ENCODE measurements at regions not wholly inside any gene's neighbourhood (a gene's known extent, or its start where the extent isn't known, plus 50 kb on each side); places are given as distances from the start of the nearest gene placed in this dataset.

DNA sequence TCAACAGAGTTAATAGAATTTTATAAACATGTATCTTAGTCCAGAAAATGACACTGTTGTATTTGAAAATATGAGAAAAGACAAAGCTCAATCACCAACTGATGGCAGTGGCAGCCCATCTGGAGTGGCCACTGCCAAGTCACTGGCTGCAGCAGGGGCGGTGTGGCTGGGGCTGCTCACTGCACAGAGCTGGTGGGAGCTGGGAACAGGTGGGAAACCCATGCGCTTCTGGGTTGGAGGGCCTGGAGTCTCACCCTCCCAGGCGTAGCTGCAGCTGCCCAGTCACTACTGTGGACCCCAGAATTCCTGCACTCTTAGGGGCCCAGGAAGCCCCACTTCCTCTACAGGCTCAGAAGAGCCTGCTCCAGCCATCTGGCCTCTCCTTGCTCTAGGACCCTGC is 251.8 kb upstream of the NDST4 start:
- no peak overlapping the region for H3K4me3 ChIP-seq
- H3K27me3 ChIP-seq (replicated peaks; ENCODE audit: insufficient read depth) = no peaks in the 10 kb centered on the region
- H3K9me3 ChIP-seq = no peaks in the 10 kb centered on the region
- WGBS = 93% methylated on average over 3 of the region's 3 CpGs
- no peak for DNase-seq (ENCODE audit: low spot score)
- no peak overlapping the region for H3K27ac ChIP-seq
- no peaks in the 10 kb centered on the region for H3K4me1 ChIP-seq (replicated peaks)
- intact Hi-C loops (cut with DNase I) = no loop called here
- TF ChIP-seq POLR2AphosphoS5 (IDR thresholded peaks at IDR 0.05) (no peak), POLR2A (IDR thresholded peaks at IDR 0.05) (no peak)
- TF ChIP-seq, protein P1, sequence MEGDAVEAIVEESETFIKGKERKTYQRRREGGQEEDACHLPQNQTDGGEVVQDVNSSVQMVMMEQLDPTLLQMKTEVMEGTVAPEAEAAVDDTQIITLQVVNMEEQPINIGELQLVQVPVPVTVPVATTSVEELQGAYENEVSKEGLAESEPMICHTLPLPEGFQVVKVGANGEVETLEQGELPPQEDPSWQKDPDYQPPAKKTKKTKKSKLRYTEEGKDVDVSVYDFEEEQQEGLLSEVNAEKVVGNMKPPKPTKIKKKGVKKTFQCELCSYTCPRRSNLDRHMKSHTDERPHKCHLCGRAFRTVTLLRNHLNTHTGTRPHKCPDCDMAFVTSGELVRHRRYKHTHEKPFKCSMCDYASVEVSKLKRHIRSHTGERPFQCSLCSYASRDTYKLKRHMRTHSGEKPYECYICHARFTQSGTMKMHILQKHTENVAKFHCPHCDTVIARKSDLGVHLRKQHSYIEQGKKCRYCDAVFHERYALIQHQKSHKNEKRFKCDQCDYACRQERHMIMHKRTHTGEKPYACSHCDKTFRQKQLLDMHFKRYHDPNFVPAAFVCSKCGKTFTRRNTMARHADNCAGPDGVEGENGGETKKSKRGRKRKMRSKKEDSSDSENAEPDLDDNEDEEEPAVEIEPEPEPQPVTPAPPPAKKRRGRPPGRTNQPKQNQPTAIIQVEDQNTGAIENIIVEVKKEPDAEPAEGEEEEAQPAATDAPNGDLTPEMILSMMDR (IDR thresholded peaks at IDR 0.05) = no peak
- H3K36me3 ChIP-seq = no peaks in the 10 kb centered on the region

DNA sequence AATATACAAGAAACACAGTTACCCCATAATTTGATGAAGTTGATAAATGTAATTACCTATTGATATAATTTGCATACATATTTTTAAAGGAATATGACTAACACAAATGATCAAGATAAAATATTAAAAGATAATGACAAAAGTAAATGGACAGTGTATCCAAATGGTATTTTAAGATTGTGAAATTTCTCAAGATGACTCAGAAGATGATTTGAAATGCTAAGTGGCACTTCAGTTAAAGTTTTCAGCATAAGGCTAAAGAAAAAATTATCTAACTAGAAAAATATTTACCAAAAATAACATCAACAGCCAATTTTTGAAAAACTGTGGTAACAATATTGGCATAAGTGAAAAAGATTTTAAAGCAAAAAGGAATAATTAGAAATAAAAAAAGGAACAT is 248.4 kb upstream of the NDST4 start:
- DNase-seq (ENCODE audit: low spot score) = no peak
- TF ChIP-seq POLR2AphosphoS5 (IDR thresholded peaks at IDR 0.05) (no peak), POLR2A (IDR thresholded peaks at IDR 0.05) (no peak)
- TF ChIP-seq, protein P1 (IDR thresholded peaks at IDR 0.05) = no peak
- Histone ChIP-seq H3K27me3 (replicated peaks; ENCODE audit: insufficient read depth) (no peaks in the 10 kb centered on the region), H3K9me3 (no peaks in the 10 kb centered on the region), H3K27ac (no peak overlapping the region), H3K4me3 (no peak overlapping the region), H3K4me1 (replicated peaks) (no peaks in the 10 kb centered on the region), H3K36me3 (no peaks in the 10 kb centered on the region)
- intact Hi-C loops (cut with DNase I) = no loop called here

DNA sequence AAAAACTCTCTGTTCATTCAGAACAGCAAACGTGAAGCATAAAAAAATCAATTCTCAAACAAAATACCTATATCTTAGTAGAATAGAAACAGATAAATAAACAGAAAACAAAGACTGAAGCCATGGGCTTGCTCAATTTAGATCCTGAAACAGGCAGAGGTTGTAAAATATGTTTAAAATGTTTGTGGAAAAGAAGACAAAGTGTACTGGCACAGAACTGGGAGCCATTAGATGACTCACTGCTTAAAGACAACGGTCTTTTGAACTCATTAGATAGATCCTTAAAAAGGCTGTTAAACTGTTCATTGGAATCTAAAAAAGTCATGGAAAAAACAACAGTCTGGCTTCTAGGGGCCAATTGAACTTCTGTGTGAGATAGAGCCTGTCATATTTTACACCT is 247.0 kb upstream of the NDST4 start:
- no peak overlapping the region for H3K27ac ChIP-seq
- intact Hi-C loops (cut with DNase I) = no loop called here

DNA sequence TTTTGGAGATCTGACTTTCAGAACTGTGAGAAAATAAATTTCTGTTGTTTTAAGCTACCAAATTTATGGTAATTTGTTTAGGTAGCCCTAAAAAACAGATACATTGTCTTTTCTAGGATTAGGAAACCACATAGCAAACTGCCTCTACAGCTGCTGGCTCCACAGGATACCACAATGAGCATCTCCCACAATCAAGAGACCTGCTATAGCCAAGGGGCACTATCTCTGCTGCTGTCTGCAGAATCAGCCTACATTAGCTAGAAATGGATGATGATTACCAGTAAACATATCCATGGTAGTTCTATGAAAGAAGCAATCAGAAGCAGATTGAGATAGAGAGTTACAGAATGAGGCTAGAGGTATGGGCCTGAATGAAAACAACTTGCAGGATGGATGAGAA is 244.4 kb upstream of the NDST4 start:
- no peak overlapping the region for H3K4me3 ChIP-seq
- no peak for DNase-seq (ENCODE audit: low spot score)
- TF ChIP-seq POLR2AphosphoS5 (IDR thresholded peaks at IDR 0.05) (no peak), POLR2A (IDR thresholded peaks at IDR 0.05) (no peak)
- TF ChIP-seq, protein P1 (IDR thresholded peaks at IDR 0.05) = no peak
- H3K4me1 ChIP-seq (replicated peaks) = no peaks in the 10 kb centered on the region
- H3K9me3 ChIP-seq = no peaks in the 10 kb centered on the region
- no peaks in the 10 kb centered on the region for H3K27me3 ChIP-seq (replicated peaks; ENCODE audit: insufficient read depth)
- no peaks in the 10 kb centered on the region for H3K36me3 ChIP-seq
- H3K27ac ChIP-seq = no peak overlapping the region
- intact Hi-C loops (cut with DNase I) = no loop called here

More for the DNA sequence above, 247.0 kb upstream of the NDST4 start:
- Histone ChIP-seq H3K27me3 (replicated peaks; ENCODE audit: insufficient read depth) (no peaks in the 10 kb centered on the region), H3K4me1 (replicated peaks) (no peaks in the 10 kb centered on the region), H3K36me3 (no peaks in the 10 kb centered on the region), H3K4me3 (no peak overlapping the region), H3K9me3 (no peaks in the 10 kb centered on the region)
- WGBS = 8% methylated on average over 2 of the region's 2 CpGs
- DNase-seq (ENCODE audit: low spot score) = no peak
- no peak for TF ChIP-seq POLR2AphosphoS5 (IDR thresholded peaks at IDR 0.05)
- no peak for TF ChIP-seq POLR2A (IDR thresholded peaks at IDR 0.05)
- TF ChIP-seq, protein P1 (IDR thresholded peaks at IDR 0.05) = no peak

DNA sequence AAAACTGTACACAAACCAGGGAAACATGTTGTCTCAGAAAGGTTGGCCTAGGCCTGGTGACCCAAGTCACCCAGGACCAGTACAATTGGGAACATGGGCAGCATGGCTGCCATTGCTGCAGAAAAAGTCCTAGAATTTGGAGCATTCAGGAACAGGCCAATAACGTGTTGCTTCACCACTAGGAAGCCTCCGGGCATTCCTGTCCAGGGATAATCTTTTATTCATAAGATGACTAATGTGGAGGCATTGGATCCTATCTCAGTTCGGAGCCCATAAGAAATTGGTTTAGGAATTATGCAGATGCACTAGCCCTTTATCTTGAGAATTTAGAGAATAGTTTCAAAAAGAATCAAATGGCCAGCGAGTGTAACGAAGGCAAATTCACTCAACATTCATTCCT is 242.8 kb upstream of the NDST4 start:
- WGBS = 96% methylated on average over 5 of the region's 5 CpGs
- intact Hi-C loops (cut with DNase I) = no loop called here
- no peak for DNase-seq (ENCODE audit: low spot score)
- H3K27ac ChIP-seq = no peak overlapping the region
- TF ChIP-seq, protein P1 (IDR thresholded peaks at IDR 0.05) = no peak
- TF ChIP-seq POLR2A (IDR thresholded peaks at IDR 0.05) = no peak
- TF ChIP-seq POLR2AphosphoS5 (IDR thresholded peaks at IDR 0.05) = no peak
- H3K36me3 ChIP-seq = no peaks in the 10 kb centered on the region
- no peaks in the 10 kb centered on the region for H3K9me3 ChIP-seq
- H3K4me3 ChIP-seq = no peak overlapping the region
- H3K27me3 ChIP-seq (replicated peaks; ENCODE audit: insufficient read depth) = no peaks in the 10 kb centered on the region
- H3K4me1 ChIP-seq (replicated peaks) = no peaks in the 10 kb centered on the region
